Mesendoderm (in vitro differentiated cells): ENCODE measurements at regions not wholly inside any gene's neighbourhood (a gene's known extent, or its start where the extent isn't known, plus 50 kb on each side); places are given as distances from the start of the nearest gene placed in this dataset.

ENCODE experiments used
- DNase-seq: peaks from one replicate; pipeline ENCODE4 v3.0.0; 2013
- H2AK5ac ChIP-seq: 2 replicates; pipeline ENCODE4 v1.6.1; 2013; ENCODE audit warnings: low read length, inconsistent platforms
- H2BK120ac ChIP-seq: 2 replicates; pipeline ENCODE4 v1.6.1; 2013; ENCODE audit warnings: low read depth, mild to moderate bottlenecking, low read length, moderate library complexity, mixed read lengths
- H2BK15ac ChIP-seq: replicated peaks from 2 replicates; pipeline ENCODE4 v1.6.1; 2013; ENCODE audit warnings: low read depth, mild to moderate bottlenecking, moderate library complexity
- H2BK5ac ChIP-seq: 2 replicates; pipeline ENCODE4 v1.6.1; 2013; ENCODE audit warnings: low read length, inconsistent platforms
- H3K18ac ChIP-seq: 2 replicates; pipeline ENCODE4 v1.6.1; 2013; ENCODE audit warnings: mild to moderate bottlenecking, low read length, mixed read lengths
- H3K23ac ChIP-seq: one replicate; pipeline ENCODE4 v1.6.1; 2013; ENCODE audit warnings: low read length
- H3K27ac ChIP-seq: 2 replicates; pipeline ENCODE4 v1.5.1; 2013; ENCODE audit warnings: low read depth, mild to moderate bottlenecking, inconsistent platforms, low read length, moderate library complexity
- H3K27me3 ChIP-seq: 2 replicates; pipeline ENCODE4 v1.6.1; 2013; ENCODE audit warnings: low read length, control low read depth, mild to moderate bottlenecking, inconsistent platforms; ENCODE audit not compliant: insufficient read depth, poor library complexity
- H3K36me3 ChIP-seq: 2 replicates; pipeline ENCODE4 v1.6.1; 2013; ENCODE audit warnings: low read length, inconsistent platforms; ENCODE audit not compliant: control insufficient read depth, insufficient read depth
- H3K4ac ChIP-seq: one replicate; pipeline ENCODE4 v1.6.1; 2013; ENCODE audit warnings: low read depth, mild to moderate bottlenecking, low read length, moderate library complexity
- H3K4me1 ChIP-seq: 2 replicates; pipeline ENCODE4 v1.6.1; 2013; ENCODE audit warnings: low read depth, low read length, inconsistent platforms; ENCODE audit not compliant: control insufficient read depth
- H3K4me2 ChIP-seq: 2 replicates; pipeline ENCODE4 v1.6.1; 2013; ENCODE audit warnings: low read length
- H3K4me3 ChIP-seq: 2 replicates; pipeline ENCODE4 v1.5.1; 2013; ENCODE audit warnings: mild to moderate bottlenecking, low read length
- H3K56ac ChIP-seq: one replicate; pipeline ENCODE4 v1.6.1; 2013; ENCODE audit warnings: low read length
- H3K79me1 ChIP-seq: 2 replicates; pipeline ENCODE4 v1.6.1; 2013; ENCODE audit warnings: low read length, inconsistent platforms
- H3K79me2 ChIP-seq: 2 replicates; pipeline ENCODE4 v1.6.1; 2013; ENCODE audit warnings: mild to moderate bottlenecking, low read length; ENCODE audit not compliant: control insufficient read depth, insufficient read depth
- H3K9ac ChIP-seq: 2 replicates; pipeline ENCODE4 v1.6.1; 2013; ENCODE audit warnings: low read length, inconsistent platforms
- H4K5ac ChIP-seq: one replicate; pipeline ENCODE4 v1.6.1; 2013; ENCODE audit warnings: low read length
- H4K8ac ChIP-seq: one replicate; pipeline ENCODE4 v1.6.1; 2013; ENCODE audit warnings: low read depth, mild to moderate bottlenecking, control low read depth, low read length, moderate library complexity
- WGBS: extraction: QIAGEN DNeasy Blood & Tissue Kit; methylation state at CpG from one replicate; pipeline ENCODE4 v1.1.7; 2013; ENCODE audit warnings: low lambda C conversion rate, missing lambda C conversion rate; ENCODE audit not compliant: insufficient coverage; ENCODE audit errors: extremely low coverage; 5-methylcytosine and 5-hydroxymethylcytosine counted together

DNA sequence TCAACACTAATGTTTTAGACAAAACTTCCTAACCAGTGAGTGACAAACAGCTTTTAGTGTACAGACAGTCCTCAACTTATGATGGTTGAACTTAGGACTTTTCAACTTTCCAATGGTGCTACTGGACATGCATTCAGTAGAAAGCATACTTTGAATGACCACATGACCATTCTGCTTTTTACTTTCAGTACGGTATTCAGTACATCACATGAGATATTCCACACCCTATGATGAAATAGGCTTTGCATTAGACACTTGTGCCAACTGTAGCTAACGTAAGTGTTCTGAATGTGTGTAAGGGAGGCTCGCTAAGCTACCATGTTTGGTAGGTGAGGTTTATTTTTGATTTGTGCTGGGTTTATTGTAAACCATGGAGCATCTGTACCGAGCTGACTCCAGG is 113.7 kb downstream of the WNT7A start:
- no peak overlapping the region for H3K27ac ChIP-seq
- no peak overlapping the region for H4K5ac ChIP-seq
- H3K4me2 ChIP-seq, result no peak overlapping the region
- no peaks in the 10 kb centered on the region for H3K27me3 ChIP-seq
- H3K79me2 ChIP-seq, result no peaks in the 10 kb centered on the region
- no peak overlapping the region for H4K8ac ChIP-seq
- H3K79me1 ChIP-seq, result no peaks in the 10 kb centered on the region
- H3K56ac ChIP-seq, result no peak overlapping the region
- no peak overlapping the region for H3K18ac ChIP-seq
- H3K4ac ChIP-seq, result no peak overlapping the region
- H2BK120ac ChIP-seq, result no peak overlapping the region
- H3K23ac ChIP-seq, result no peak overlapping the region
- no peak overlapping the region for H3K4me3 ChIP-seq
- WGBS, result no CpG with 5 or more reads among the region's 4 CpGs
- H2AK5ac ChIP-seq, result no peak overlapping the region
- no peak for DNase-seq
- H3K9ac ChIP-seq, result no peak overlapping the region
- H2BK15ac ChIP-seq, result no peak overlapping the region
- no peak overlapping the region for H2BK5ac ChIP-seq
- no peaks in the 10 kb centered on the region for H3K36me3 ChIP-seq
- H3K4me1 ChIP-seq, result peaks cover 6% of the 10 kb centered on the region

DNA sequence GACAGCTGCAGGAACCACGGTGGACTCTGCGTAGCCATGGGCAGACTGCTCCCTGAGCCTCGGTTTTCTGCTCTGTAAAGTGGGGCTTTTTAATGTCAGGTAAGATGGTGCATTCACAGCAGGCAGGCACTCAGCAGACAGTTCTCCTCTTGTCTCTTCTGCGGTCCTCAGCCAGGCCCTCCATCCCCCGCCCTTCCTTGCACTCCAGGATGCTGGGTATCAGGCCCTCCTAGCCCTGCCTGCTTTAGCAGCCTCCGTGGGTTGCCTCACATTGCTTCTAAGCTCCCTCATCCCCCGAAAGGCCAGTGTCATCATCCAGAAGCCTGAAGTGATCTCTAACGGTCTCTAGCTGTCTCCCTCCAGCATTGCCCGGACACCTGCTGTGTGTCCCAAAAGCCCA is 115.7 kb downstream of the WNT7A start:
- Histone ChIP-seq H4K8ac (no peak overlapping the region), H3K9ac (no peak overlapping the region), H3K79me1 (no peaks in the 10 kb centered on the region), H3K4ac (no peak overlapping the region), H3K56ac (no peak overlapping the region), H2BK120ac (no peak overlapping the region), H3K18ac (no peak overlapping the region), H3K4me2 (no peak overlapping the region), H3K27ac (no peak overlapping the region), H2BK5ac (no peak overlapping the region), H3K79me2 (no peaks in the 10 kb centered on the region), H3K36me3 (no peaks in the 10 kb centered on the region), H2BK15ac (no peak overlapping the region), H3K4me3 (no peak overlapping the region), H3K23ac (no peak overlapping the region), H4K5ac (no peak overlapping the region), H2AK5ac (no peak overlapping the region), H3K4me1 (peaks cover 3% of the 10 kb centered on the region), H3K27me3 (no peaks in the 10 kb centered on the region)
- no peak for DNase-seq
- WGBS, result no CpG with 5 or more reads among the region's 9 CpGs

DNA sequence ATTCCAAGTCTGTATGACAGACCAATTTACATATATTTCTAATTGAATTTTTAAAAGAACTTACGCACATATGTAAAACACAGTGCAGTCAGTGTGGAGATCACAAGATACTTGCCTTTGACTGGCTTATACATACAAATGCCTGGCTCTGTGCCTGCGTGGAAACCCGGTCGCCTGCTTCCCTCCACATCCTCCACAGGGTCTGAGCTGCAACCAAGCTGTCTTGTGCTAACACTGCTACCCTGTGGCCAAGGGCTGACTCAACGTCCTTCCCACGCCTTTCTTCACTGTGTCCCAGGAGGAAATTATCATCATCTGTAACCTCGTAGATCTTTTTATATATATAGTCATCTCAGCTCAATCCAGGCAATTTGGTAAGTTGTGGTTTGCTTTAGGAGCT is 117.0 kb downstream of the WNT7A start:
- Histone ChIP-seq H3K36me3 (no peaks in the 10 kb centered on the region), H2BK5ac (no peak overlapping the region), H3K27ac (no peak overlapping the region), H3K79me1 (no peaks in the 10 kb centered on the region), H3K4me3 (no peak overlapping the region), H3K4me1 (no peaks in the 10 kb centered on the region), H3K56ac (no peak overlapping the region), H3K18ac (no peak overlapping the region), H4K5ac (no peak overlapping the region), H2BK120ac (no peak overlapping the region), H4K8ac (no peak overlapping the region), H2BK15ac (no peak overlapping the region), H3K4ac (no peak overlapping the region), H3K79me2 (no peaks in the 10 kb centered on the region), H3K23ac (no peak overlapping the region), H3K27me3 (no peaks in the 10 kb centered on the region), H2AK5ac (no peak overlapping the region), H3K4me2 (no peak overlapping the region), H3K9ac (no peak overlapping the region)
- no peak for DNase-seq
- WGBS, result no CpG with 5 or more reads among the region's 7 CpGs

DNA sequence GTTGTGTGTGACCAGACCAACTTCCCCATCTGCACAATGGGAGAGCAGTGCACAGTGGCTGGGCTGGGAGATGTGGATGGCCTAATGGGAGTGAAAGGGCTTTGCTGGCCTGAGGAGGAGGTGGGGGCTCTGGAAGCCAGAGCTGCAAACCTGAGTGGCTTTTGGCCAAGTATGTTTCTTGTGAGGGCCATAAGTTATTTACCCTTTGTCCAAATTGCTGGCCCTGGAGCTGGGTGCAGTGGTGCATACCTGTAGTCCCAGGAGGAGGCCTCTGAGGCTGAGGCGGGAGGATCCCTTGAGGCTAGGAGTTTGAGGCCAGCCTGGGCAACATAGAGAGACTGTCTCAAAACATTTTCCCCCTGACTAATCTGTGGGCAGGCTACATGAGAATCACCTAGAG is 129.1 kb downstream of the WNT7A start:
- Histone ChIP-seq H3K79me2 (no peaks in the 10 kb centered on the region), H4K5ac (no peak overlapping the region), H3K4me3 (no peak overlapping the region), H3K56ac (no peak overlapping the region), H2BK15ac (no peak overlapping the region), H3K4ac (no peak overlapping the region), H4K8ac (no peak overlapping the region), H2AK5ac (no peak overlapping the region), H3K27ac (no peak overlapping the region), H3K4me1 (no peaks in the 10 kb centered on the region), H3K79me1 (no peaks in the 10 kb centered on the region), H3K4me2 (no peak overlapping the region), H3K18ac (no peak overlapping the region), H3K27me3 (no peaks in the 10 kb centered on the region), H3K9ac (no peak overlapping the region), H3K23ac (no peak overlapping the region), H2BK5ac (no peak overlapping the region), H2BK120ac (no peak overlapping the region), H3K36me3 (no peaks in the 10 kb centered on the region)
- DNase-seq, result no peak
- WGBS, result no CpG with 5 or more reads among the region's 1 CpG

DNA sequence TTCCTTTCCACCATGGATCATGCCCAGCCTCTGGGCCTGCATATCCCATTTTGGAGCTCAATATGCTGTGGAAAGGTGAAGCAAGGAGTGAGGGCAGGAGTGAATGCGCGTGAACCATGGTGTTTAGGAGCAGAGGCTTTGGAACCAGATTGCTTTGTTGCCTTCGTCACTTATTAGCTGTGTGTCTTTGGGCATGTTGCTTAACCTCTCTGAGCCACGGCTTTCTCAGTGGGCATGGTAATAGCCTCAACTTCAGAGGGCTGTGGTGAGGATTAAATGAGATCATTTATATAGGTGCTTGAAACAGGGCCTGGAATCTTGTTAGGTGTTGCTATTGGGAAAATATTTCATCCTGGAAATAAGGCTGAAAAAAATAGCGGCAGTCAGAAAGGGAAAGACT is 129.7 kb downstream of the WNT7A start:
- Histone ChIP-seq H2AK5ac (no peak overlapping the region), H3K27me3 (no peaks in the 10 kb centered on the region), H3K4me3 (no peak overlapping the region), H3K4me1 (no peaks in the 10 kb centered on the region), H3K56ac (no peak overlapping the region), H2BK120ac (no peak overlapping the region), H3K4me2 (no peak overlapping the region), H2BK15ac (no peak overlapping the region), H4K8ac (no peak overlapping the region), H3K18ac (no peak overlapping the region), H3K4ac (no peak overlapping the region), H3K23ac (no peak overlapping the region), H3K79me1 (no peaks in the 10 kb centered on the region), H2BK5ac (no peak overlapping the region), H4K5ac (no peak overlapping the region), H3K27ac (no peak overlapping the region), H3K79me2 (no peaks in the 10 kb centered on the region), H3K9ac (no peak overlapping the region), H3K36me3 (no peaks in the 10 kb centered on the region)
- DNase-seq, result no peak
- WGBS, result no CpG with 5 or more reads among the region's 5 CpGs

DNA sequence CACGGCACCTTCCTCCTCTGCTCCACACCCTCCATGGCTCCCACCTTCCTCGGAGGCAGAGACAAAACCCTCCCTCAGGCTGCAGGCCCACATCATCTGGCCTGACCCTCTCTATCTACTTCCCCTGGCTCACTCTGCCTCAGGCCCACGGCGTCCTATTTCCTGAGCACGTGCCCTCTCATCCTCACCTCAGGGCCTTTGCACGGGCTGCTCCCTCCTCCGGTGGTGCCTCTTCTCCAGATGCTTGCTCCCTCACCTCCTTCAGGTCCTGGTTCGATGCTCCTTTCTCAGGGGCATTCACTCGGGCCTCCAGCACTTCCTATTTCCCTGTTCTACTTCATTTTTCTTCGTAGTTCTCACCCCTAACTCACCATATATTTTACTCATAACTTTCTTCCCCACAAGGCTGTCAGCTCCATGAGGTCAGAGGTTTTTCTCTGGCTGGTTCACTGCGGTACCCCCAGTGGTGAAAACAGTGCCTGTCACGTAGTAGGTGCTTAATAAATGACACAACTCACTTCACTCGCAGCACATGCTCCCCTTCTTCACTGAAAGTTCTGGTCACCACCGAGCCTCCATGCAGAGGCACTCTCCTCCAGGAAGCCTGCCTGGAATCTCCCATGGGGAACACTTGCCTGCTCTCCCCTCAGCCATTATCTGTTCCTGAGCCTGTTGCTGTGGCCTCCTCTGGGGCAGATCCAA is 130.7 kb downstream of the WNT7A start:
- Histone ChIP-seq H2AK5ac (no peak overlapping the region), H3K4me2 (no peak overlapping the region), H2BK5ac (no peak overlapping the region), H3K27ac (no peak overlapping the region), H3K9ac (no peak overlapping the region), H3K27me3 (no peaks in the 10 kb centered on the region), H3K79me2 (no peaks in the 10 kb centered on the region), H3K79me1 (no peaks in the 10 kb centered on the region), H4K8ac (no peak overlapping the region), H3K56ac (no peak overlapping the region), H2BK15ac (no peak overlapping the region), H3K36me3 (no peaks in the 10 kb centered on the region), H3K4ac (no peak overlapping the region), H3K23ac (no peak overlapping the region), H3K4me3 (no peak overlapping the region), H4K5ac (no peak overlapping the region), H3K18ac (no peak overlapping the region), H3K4me1 (no peaks in the 10 kb centered on the region), H2BK120ac (no peak overlapping the region)
- DNase-seq, result no peak
- 100% methylated on average over 1 of the region's 14 CpGs for WGBS
